ENCODE measurements at regions not wholly inside any gene's neighbourhood (a gene's known extent, or its start where the extent isn't known, plus 50 kb on each side); places are given as distances from the start of the nearest gene placed in this dataset.

DNA sequence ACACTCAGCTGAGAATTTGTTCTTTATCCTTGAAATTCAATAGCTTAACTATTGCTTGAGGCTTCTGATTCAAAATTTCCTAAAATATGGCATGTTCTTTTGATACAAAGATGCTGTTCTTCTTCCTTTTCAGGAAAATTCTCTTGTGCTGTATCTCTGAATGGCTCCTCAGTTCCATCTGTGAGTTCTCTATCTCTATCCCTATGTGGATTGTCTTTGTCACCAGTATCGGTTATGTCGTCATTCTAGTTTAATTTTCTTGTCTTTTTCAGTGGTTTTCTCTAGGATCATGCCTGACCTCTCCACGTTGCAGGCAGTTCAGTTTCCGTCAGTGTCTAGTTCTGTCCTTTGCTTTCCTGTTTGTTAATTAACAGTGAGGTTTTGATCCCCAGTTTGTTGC lies 104.6 kb upstream of the GJB6 start:
- TF ChIP-seq, protein P1, sequence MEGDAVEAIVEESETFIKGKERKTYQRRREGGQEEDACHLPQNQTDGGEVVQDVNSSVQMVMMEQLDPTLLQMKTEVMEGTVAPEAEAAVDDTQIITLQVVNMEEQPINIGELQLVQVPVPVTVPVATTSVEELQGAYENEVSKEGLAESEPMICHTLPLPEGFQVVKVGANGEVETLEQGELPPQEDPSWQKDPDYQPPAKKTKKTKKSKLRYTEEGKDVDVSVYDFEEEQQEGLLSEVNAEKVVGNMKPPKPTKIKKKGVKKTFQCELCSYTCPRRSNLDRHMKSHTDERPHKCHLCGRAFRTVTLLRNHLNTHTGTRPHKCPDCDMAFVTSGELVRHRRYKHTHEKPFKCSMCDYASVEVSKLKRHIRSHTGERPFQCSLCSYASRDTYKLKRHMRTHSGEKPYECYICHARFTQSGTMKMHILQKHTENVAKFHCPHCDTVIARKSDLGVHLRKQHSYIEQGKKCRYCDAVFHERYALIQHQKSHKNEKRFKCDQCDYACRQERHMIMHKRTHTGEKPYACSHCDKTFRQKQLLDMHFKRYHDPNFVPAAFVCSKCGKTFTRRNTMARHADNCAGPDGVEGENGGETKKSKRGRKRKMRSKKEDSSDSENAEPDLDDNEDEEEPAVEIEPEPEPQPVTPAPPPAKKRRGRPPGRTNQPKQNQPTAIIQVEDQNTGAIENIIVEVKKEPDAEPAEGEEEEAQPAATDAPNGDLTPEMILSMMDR (IDR thresholded peaks at IDR 0.05) = no peak
- TF ChIP-seq EP300 (IDR thresholded peaks at IDR 0.05) (no peak), POLR2A (IDR thresholded peaks at IDR 0.05) (no peak)
